ENCODE measurements at regions not wholly inside any gene's neighbourhood (a gene's known extent, or its start where the extent isn't known, plus 50 kb on each side); places are given as distances from the start of the nearest gene placed in this dataset.

DNA sequence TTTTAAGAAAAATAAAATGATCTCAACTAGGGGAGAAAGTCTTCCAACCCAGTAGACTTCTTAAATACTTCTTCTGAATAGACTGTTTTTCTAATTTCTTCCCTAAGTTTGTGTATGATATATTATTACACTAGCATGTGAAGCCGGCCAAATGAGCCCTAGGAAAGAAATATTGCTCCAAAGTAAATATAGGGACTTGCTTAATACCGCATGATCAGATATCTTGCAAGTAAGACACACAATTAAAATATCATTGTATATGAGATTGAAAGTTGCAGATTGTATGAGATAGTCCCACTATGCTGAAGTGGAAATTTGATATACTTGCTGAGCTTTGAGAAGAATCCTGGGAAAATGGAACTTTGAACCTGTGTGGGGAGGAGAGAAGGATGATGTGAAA, 225.7 kb downstream of the BAMBI start:
- H3K36me3 ChIP-seq: no peaks in the 10 kb centered on the region
- H3K27me3 ChIP-seq: no peaks in the 10 kb centered on the region
- H3K9me3 ChIP-seq: no peaks in the 10 kb centered on the region
- intact Hi-C loops (cut with DNase I): no loop called here
- H3K4me3 ChIP-seq: no peak overlapping the region
- TF ChIP-seq POLR2AphosphoS5 (IDR thresholded peaks at IDR 0.05; ENCODE audit: insufficient read depth in 1 of 2, low read depth in 1 of 2) (no peak), POLR2A (IDR thresholded peaks at IDR 0.05) (no peak)
- TF ChIP-seq, protein P1, sequence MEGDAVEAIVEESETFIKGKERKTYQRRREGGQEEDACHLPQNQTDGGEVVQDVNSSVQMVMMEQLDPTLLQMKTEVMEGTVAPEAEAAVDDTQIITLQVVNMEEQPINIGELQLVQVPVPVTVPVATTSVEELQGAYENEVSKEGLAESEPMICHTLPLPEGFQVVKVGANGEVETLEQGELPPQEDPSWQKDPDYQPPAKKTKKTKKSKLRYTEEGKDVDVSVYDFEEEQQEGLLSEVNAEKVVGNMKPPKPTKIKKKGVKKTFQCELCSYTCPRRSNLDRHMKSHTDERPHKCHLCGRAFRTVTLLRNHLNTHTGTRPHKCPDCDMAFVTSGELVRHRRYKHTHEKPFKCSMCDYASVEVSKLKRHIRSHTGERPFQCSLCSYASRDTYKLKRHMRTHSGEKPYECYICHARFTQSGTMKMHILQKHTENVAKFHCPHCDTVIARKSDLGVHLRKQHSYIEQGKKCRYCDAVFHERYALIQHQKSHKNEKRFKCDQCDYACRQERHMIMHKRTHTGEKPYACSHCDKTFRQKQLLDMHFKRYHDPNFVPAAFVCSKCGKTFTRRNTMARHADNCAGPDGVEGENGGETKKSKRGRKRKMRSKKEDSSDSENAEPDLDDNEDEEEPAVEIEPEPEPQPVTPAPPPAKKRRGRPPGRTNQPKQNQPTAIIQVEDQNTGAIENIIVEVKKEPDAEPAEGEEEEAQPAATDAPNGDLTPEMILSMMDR (IDR thresholded peaks at IDR 0.05): no peak
- no peak overlapping the region for H3K27ac ChIP-seq
- no peak for DNase-seq (ENCODE audit: extremely low spot score in 2 of 2)
- no peaks in the 10 kb centered on the region for H3K4me1 ChIP-seq

DNA sequence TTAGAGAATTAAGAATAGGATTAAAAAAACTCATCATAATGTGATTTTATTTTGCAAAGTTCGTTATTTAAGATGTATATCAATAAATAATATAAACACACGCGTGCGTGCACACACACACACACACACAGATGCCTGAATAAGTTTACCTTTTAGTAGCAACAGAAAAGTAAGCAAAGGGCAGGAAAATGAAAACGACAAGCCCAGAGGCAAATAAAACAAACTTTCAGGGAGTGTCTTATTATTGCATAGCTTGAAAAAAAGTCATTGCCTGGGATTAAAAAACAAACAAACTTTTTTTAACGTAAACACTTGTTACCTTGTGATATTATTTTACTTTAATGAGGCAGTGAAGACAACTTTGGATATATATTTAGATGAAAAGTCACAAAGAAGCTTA, 226.4 kb downstream of the BAMBI start:
- H3K36me3 ChIP-seq: no peaks in the 10 kb centered on the region
- intact Hi-C loops (cut with DNase I): no loop called here
- H3K4me3 ChIP-seq: no peak overlapping the region
- DNase-seq (ENCODE audit: extremely low spot score in 2 of 2): no peak
- TF ChIP-seq POLR2AphosphoS5 (IDR thresholded peaks at IDR 0.05; ENCODE audit: insufficient read depth in 1 of 2, low read depth in 1 of 2): no peak
- TF ChIP-seq, protein P1 (IDR thresholded peaks at IDR 0.05): no peak
- TF ChIP-seq POLR2A (IDR thresholded peaks at IDR 0.05): no peak
- H3K27ac ChIP-seq: no peak overlapping the region
- no peaks in the 10 kb centered on the region for H3K9me3 ChIP-seq
- H3K27me3 ChIP-seq: no peaks in the 10 kb centered on the region
- no peaks in the 10 kb centered on the region for H3K4me1 ChIP-seq

DNA sequence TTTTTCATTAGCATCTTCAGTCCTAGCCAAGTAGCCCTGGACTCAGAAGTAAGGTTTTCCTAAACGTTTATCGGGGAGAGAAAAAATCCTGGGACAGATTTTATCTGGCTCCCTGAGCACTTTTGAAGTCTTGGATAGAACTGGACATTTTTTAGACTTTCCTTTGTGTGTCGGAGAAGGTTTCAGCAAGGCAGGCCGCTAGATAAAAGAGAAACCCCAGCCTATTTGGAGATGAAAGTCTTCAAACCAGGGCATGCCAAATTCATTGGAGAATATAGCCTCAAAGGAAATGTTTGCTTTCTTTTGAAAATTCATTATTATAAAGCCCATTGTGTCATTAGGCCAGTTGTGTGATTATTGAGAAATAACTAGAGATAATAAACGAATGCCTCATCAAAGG, 228.1 kb downstream of the BAMBI start:
- TF ChIP-seq, protein P1 (IDR thresholded peaks at IDR 0.05): no peak
- intact Hi-C loops (cut with DNase I): no loop called here
- no peak for DNase-seq (ENCODE audit: extremely low spot score in 2 of 2)
- Histone ChIP-seq H3K36me3 (no peaks in the 10 kb centered on the region), H3K9me3 (no peaks in the 10 kb centered on the region), H3K4me1 (no peaks in the 10 kb centered on the region), H3K4me3 (no peak overlapping the region), H3K27ac (no peak overlapping the region), H3K27me3 (no peaks in the 10 kb centered on the region)

DNA sequence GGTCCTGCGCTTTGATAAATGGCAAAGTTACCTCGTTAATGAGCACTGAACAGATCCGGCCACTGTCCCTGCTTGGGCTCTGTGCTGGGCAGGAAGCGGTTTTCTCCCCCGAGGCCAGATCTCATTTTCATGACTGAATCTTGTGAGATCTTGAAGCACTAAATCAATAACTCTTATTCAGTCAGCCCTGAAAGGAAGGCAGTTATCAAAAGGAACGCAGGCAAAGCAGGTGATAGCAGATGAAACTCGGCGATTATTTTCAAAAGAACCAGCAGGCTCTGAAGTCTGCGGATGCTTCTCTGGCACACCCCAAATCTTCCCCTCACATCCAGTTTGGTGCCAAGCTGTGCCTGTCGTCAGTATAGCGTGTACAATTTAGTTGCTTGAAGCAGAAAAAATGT, 228.7 kb downstream of the BAMBI start:
- TF ChIP-seq, protein P1 (IDR thresholded peaks at IDR 0.05): no peak
- H3K36me3 ChIP-seq: no peaks in the 10 kb centered on the region
- intact Hi-C loops (cut with DNase I): no loop called here
- H3K27me3 ChIP-seq: no peaks in the 10 kb centered on the region
- DNase-seq (ENCODE audit: extremely low spot score in 2 of 2): no peak
- H3K9me3 ChIP-seq: no peaks in the 10 kb centered on the region
- H3K4me3 ChIP-seq: no peak overlapping the region
- H3K27ac ChIP-seq: no peak overlapping the region
- H3K4me1 ChIP-seq: no peaks in the 10 kb centered on the region

DNA sequence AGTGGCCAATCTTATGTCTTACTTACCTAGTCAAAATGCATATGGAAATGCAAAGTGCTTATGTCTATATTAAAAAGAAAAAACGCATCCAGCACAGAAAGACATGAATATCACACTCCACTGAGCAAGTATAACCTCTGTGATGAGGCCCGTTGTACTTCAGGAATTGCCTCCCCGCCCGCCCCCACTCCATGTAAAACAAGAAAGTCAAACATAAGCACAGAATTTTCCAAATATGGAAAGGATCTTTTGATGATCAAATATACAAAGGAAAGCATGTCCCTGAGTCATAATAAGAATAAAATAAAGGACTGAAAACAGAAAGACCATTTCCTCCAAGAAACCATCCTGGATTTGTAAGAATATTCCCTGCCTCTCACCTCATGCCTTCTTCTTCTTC, 229.1 kb downstream of the BAMBI start:
- H3K4me1 ChIP-seq: no peaks in the 10 kb centered on the region

More for the DNA sequence above, 229.1 kb downstream of the BAMBI start:
- Histone ChIP-seq H3K9me3 (no peaks in the 10 kb centered on the region), H3K36me3 (no peaks in the 10 kb centered on the region), H3K27ac (no peak overlapping the region), H3K27me3 (no peaks in the 10 kb centered on the region), H3K4me3 (no peak overlapping the region)
- DNase-seq (ENCODE audit: extremely low spot score in 2 of 2): no peak
- TF ChIP-seq, protein P1 (IDR thresholded peaks at IDR 0.05): no peak
- TF ChIP-seq POLR2A (IDR thresholded peaks at IDR 0.05): no peak
- TF ChIP-seq POLR2AphosphoS5 (IDR thresholded peaks at IDR 0.05; ENCODE audit: insufficient read depth in 1 of 2, low read depth in 1 of 2): no peak
- intact Hi-C loops (cut with DNase I): no loop called here
